NB4 (cell line): ENCODE measurements at regions not wholly inside any gene's neighbourhood (a gene's known extent, or its start where the extent isn't known, plus 50 kb on each side); places are given as distances from the start of the nearest gene placed in this dataset.
"Not testable (repeated sequence)": the region's sequence is repeated elsewhere in the genome, so short reads cannot be mapped to it uniquely, and the experiment has no call there.

Experiments
- DNase-seq: peaks from one replicate; pipeline ENCODE4 v3.0.0; 2010; ENCODE audit warnings: low read depth
- H3K4me3 ChIP-seq: one replicate; pipeline ENCODE4 v1.5.1; 2011; ENCODE audit warnings: mild to moderate bottlenecking, low read depth, low read length, moderate library complexity
- MYC ChIP-seq: IDR thresholded peaks from 2 replicates; pipeline ENCODE4 v1.6.1; 2011; ENCODE audit warnings: low read depth, low read length
- POLR2A ChIP-seq: IDR thresholded peaks from 2 replicates; pipeline ENCODE4 v1.6.1; 2011; ENCODE audit warnings: mild to moderate bottlenecking; ENCODE audit not compliant: insufficient read length; ENCODE audit errors: extremely low read depth
- TF ChIP-seq, protein P1 (sequence below): IDR thresholded peaks from one replicate; pipeline ENCODE4 v1.5.1; 2012; ENCODE audit warnings: low read depth, low read length
- TF ChIP-seq, protein P2 (sequence below): IDR thresholded peaks from 2 replicates; pipeline ENCODE4 v1.6.1; 2011; ENCODE audit warnings: low read depth, low read length

DNA sequence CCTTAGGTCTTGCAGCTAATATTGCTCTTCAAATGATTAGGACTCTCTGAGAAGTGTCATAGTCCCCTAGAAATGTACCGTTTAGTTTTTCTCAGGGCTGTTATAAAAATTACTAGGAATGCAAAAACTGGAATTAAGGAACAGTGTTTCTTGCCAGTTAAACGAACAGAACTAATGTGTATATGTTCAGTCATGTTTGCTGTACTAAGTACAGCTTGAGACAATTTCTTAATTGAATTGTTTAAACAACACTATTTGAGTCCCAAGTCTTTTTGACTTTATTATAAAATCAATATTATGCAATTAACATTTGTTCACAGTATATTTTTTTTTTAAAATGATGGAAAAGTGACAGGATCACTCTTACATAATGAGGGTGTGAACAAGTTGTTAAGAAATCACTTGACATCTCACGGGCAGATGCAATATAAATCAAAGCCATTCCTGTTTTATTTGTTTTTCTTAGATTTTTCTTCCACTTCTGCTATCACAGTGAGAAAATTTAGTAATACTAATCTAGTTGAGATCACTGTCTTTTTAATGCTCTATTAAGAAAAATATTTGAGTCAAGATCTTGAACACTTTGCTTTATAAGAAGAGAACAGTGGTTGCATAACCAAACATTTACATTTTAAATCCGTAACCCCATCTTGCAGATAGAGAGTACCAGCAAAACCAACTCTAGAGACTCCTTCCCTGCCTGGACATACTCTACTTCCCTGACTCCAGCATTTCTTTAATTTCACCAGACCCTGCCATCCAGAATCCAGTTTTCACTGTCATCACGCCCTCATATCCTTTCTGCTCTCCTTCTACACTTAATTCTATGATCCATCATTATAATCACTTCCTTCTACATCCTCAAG is 140.7 kb upstream of the KITLG start:
- H3K4me3 ChIP-seq = no peak overlapping the region
- TF ChIP-seq, protein P1, sequence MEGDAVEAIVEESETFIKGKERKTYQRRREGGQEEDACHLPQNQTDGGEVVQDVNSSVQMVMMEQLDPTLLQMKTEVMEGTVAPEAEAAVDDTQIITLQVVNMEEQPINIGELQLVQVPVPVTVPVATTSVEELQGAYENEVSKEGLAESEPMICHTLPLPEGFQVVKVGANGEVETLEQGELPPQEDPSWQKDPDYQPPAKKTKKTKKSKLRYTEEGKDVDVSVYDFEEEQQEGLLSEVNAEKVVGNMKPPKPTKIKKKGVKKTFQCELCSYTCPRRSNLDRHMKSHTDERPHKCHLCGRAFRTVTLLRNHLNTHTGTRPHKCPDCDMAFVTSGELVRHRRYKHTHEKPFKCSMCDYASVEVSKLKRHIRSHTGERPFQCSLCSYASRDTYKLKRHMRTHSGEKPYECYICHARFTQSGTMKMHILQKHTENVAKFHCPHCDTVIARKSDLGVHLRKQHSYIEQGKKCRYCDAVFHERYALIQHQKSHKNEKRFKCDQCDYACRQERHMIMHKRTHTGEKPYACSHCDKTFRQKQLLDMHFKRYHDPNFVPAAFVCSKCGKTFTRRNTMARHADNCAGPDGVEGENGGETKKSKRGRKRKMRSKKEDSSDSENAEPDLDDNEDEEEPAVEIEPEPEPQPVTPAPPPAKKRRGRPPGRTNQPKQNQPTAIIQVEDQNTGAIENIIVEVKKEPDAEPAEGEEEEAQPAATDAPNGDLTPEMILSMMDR = no peak
- TF ChIP-seq POLR2A (no peak), MYC (no peak)
- TF ChIP-seq, protein P2, sequence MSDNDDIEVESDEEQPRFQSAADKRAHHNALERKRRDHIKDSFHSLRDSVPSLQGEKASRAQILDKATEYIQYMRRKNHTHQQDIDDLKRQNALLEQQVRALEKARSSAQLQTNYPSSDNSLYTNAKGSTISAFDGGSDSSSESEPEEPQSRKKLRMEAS = no peak
- no peak for DNase-seq

DNA sequence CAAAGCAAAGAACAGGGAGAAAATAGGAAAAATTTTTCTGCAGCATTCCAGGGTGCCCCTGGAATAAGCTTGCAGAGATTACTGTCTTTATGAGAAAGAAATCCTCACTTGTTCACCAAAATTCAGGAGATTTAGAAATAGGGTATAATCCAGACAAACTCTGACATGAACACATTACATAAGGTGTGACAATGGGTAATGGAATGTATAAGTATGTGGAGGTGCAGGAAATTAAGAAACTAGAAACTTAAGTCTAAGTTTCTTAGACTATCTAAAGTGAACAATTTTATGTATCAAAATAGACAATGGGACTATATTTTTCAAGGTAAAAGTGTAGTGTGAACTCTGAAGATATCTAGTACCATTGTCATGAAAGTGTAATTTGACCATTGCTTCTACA is 140.0 kb upstream of the KITLG start:
- TF ChIP-seq, protein P1 = no peak
- TF ChIP-seq MYC (no peak), POLR2A (no peak)
- TF ChIP-seq, protein P2 = no peak
- no peak for DNase-seq
- H3K4me3 ChIP-seq = no peak overlapping the region

DNA sequence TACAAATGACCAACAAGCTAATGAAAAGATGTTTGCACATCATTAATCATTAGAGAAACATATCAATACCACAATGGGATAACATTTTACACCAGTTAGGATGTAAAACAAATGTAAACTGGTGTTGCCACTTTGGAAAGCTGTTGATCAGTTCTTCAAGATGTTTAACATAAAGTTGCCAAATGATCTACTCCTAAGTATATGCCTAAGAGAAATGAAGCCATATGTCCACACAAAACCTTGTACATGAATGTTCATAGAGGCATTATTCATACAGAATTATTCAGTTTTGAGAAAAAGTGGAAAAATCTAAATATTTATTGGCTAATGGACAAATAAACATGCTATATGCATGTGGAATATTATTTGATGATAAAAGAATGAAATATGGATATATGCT is 136.9 kb upstream of the KITLG start:
- DNase-seq = no peak
- no peak for TF ChIP-seq MYC
- TF ChIP-seq, protein P1 = no peak
- TF ChIP-seq POLR2A = no peak
- TF ChIP-seq, protein P2 = no peak
- no peak overlapping the region for H3K4me3 ChIP-seq

DNA sequence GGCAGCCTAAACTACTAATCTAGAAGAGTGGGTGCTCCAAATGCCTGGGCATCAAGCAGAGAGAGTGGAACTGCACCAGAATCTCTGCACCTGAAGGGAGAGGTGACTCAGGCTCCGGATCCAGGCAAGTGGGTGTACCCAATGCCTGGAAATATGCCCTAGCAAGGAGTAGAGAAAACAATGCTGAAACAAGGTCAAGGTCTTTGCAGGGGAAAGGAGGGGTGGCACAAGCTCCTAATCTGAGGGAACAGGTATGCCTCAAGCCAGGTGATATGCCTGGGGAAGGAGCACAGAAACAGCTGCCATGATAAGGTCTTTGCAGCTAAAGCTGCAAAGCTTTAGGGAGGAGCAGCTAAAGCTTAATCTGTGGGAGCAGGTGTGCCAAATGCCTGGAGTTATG is 136.0 kb upstream of the KITLG start:
- TF ChIP-seq, protein P2 = no peak
- TF ChIP-seq MYC (no peak), POLR2A (no peak)
- TF ChIP-seq, protein P1 = no peak
- DNase-seq = no peak
- no peak overlapping the region for H3K4me3 ChIP-seq

DNA sequence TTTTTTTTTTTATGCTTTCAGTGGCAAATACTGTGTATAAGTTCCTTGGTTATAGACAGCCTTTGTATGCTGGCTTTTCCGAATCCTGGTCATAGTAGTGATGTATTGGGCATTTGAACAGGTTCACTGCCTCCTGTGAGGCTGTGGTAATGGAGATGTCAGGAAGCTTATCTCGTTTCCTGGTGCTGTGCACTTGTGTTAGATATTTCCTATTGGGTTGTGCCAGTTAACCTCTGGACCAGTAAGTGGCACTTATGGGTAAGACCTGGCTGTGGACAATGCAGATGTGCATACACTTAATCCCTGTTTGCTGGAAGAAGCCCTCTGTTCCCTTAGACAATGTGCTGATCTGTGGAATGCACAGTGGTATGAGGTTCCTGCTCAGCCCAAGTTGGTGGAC is 135.4 kb upstream of the KITLG start:
- DNase-seq = no peak
- no peak overlapping the region for H3K4me3 ChIP-seq
- TF ChIP-seq POLR2A (no peak), MYC (no peak)
- TF ChIP-seq, protein P2 = no peak
- TF ChIP-seq, protein P1 = no peak

DNA sequence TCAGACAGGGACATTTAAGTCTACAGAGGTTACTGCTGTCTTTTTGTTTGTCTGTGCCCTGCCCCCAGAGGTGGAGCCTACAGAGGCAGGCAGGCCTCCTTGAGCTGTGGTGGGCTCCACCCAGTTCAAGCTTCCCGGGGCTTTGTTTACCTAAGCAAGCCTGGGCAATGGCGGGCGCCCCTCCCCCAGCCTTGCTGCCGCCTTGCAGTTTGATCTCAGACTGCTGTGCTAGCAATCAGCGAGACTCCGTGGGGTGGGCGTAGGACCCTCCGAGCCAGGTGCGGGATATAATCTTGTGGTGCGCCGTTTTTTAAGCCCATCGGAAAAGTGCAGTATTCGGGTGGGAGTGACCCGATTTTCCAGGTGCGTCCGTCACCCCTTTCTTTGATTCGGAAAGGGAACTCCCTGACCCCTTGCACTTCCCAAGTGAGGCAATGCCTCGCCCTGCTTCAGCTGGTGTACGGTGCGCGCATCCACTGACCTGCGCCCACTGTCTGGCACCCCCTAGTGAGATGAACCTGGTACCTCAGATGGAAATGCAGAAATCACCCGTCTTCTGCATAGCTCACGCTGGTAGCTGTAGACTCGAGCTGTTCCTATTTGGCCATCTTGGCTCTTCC is 134.1 kb upstream of the KITLG start:
- not testable (repeated sequence) for H3K4me3 ChIP-seq, DNase-seq
